ENCODE measurements at regions not wholly inside any gene's neighbourhood (a gene's known extent, or its start where the extent isn't known, plus 50 kb on each side); places are given as distances from the start of the nearest gene placed in this dataset.

GRCh38 chr10:63708421-63708820, 187.2 kb downstream of the REEP3 start:
- no peak for DNase-seq (ENCODE audit: low read depth, low spot score)

- DNase-seq (ENCODE audit: low read depth, low spot score) = no peak
These were observed 189.5 kb downstream of the REEP3 start for GRCh38 chr10:63710703-63711102.

- no peak for DNase-seq (ENCODE audit: low read depth, low spot score)
These were observed 190.2 kb downstream of the REEP3 start for GRCh38 chr10:63711361-63711760.

- no peak for DNase-seq (ENCODE audit: low read depth, low spot score)
These were observed 190.9 kb downstream of the REEP3 start for GRCh38 chr10:63711867-63712716.

GRCh38 chr10:63712717-63713115, 191.5 kb downstream of the REEP3 start:
- DNase-seq (ENCODE audit: low read depth, low spot score) = no peak

GRCh38 chr10:63713191-63714144, 192.3 kb downstream of the REEP3 start:
- DNase-seq (ENCODE audit: low read depth, low spot score) = no peak

- DNase-seq (ENCODE audit: low read depth, low spot score) = no peak
These were observed 194.9 kb downstream of the REEP3 start for GRCh38 chr10:63716016-63716580.

GRCh38 chr10:63717027-63717715, 196.0 kb downstream of the REEP3 start:
- DNase-seq (ENCODE audit: low read depth, low spot score) = no peak

- DNase-seq (ENCODE audit: low read depth, low spot score) = no peak
These were observed 196.8 kb downstream of the REEP3 start for GRCh38 chr10:63718006-63718405.

- DNase-seq (ENCODE audit: low read depth, low spot score) = no peak
These were observed 197.2 kb downstream of the REEP3 start for GRCh38 chr10:63718421-63718820.

GRCh38 chr10:63719226-63719856, 198.1 kb downstream of the REEP3 start:
- no peak for DNase-seq (ENCODE audit: low read depth, low spot score)

GRCh38 chr10:63720072-63720537, 198.9 kb downstream of the REEP3 start:
- no peak for DNase-seq (ENCODE audit: low read depth, low spot score)

- no peak for DNase-seq (ENCODE audit: low read depth, low spot score)
These were observed 199.5 kb downstream of the REEP3 start for GRCh38 chr10:63720676-63721075.

GRCh38 chr10:63722537-63722936, 201.3 kb downstream of the REEP3 start:
- DNase-seq (ENCODE audit: low read depth, low spot score) = no peak

- no peak for DNase-seq (ENCODE audit: low read depth, low spot score)
These were observed 202.1 kb downstream of the REEP3 start for GRCh38 chr10:63723320-63723719.

GRCh38 chr10:63723741-63724140, 202.5 kb downstream of the REEP3 start:
- DNase-seq (ENCODE audit: low read depth, low spot score) = no peak

- no peak for DNase-seq (ENCODE audit: low read depth, low spot score)
These were observed 203.7 kb downstream of the REEP3 start for GRCh38 chr10:63724922-63725321.

GRCh38 chr10:63726867-63727266, 205.7 kb downstream of the REEP3 start:
- no peak for DNase-seq (ENCODE audit: low read depth, low spot score)

- DNase-seq (ENCODE audit: low read depth, low spot score) = no peak
These were observed 206.4 kb downstream of the REEP3 start for GRCh38 chr10:63727636-63728035.

- no peak for DNase-seq (ENCODE audit: low read depth, low spot score)
These were observed 214.1 kb downstream of the REEP3 start for GRCh38 chr10:63735305-63735704.

- no peak for DNase-seq (ENCODE audit: low read depth, low spot score)
These were observed 217.2 kb downstream of the REEP3 start for GRCh38 chr10:63738410-63738809.
